Lower leg skin (tissue), 3 donors: ENCODE measurements at regions not wholly inside any gene's neighbourhood (a gene's known extent, or its start where the extent isn't known, plus 50 kb on each side); places are given as distances from the start of the nearest gene placed in this dataset.

Source experiments
- POLR2A ChIP-seq, 2 donors: fragments of 450-650 bp; IDR thresholded peaks; one replicate each; pipeline ENCODE4 v1.6.1; 2016 to 2017; ENCODE audit warnings: antibody characterized with exemption in 2 of 2, mild to moderate bottlenecking in 1 of 2, moderate library complexity in 1 of 2
- TF ChIP-seq, protein P1 (sequence below), 3 donors: fragments of 450-650 bp; IDR thresholded peaks; one replicate each; pipeline ENCODE4 v1.5.1; 2016; ENCODE audit warnings: antibody characterized with exemption in 3 of 3, mild to moderate bottlenecking in 3 of 3, moderate library complexity in 2 of 3

DNA sequence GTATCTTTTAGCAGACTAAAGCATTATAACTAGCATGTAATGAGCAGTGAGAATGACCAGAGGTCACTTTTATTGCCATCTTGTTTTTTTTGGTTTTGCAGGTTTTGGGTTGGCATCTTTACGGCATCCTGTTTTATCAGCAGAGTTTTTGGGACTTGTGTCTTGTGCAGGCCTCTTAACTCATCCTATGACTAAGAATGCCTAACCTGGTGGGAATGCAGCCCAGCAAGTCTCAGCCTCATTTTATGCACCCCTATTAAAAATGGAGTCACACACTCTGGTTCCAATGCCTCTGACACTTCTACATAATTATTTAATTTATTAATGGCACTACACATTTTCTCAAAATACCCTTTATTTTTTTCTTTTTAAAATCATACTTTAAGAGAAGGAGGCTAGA, 726.5 kb upstream of the RIOK2 start:
- TF ChIP-seq, protein P1, sequence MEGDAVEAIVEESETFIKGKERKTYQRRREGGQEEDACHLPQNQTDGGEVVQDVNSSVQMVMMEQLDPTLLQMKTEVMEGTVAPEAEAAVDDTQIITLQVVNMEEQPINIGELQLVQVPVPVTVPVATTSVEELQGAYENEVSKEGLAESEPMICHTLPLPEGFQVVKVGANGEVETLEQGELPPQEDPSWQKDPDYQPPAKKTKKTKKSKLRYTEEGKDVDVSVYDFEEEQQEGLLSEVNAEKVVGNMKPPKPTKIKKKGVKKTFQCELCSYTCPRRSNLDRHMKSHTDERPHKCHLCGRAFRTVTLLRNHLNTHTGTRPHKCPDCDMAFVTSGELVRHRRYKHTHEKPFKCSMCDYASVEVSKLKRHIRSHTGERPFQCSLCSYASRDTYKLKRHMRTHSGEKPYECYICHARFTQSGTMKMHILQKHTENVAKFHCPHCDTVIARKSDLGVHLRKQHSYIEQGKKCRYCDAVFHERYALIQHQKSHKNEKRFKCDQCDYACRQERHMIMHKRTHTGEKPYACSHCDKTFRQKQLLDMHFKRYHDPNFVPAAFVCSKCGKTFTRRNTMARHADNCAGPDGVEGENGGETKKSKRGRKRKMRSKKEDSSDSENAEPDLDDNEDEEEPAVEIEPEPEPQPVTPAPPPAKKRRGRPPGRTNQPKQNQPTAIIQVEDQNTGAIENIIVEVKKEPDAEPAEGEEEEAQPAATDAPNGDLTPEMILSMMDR (IDR thresholded peaks at IDR 0.05): no peak
- TF ChIP-seq POLR2A (IDR thresholded peaks at IDR 0.05): no peak
